ENCODE measurements at regions not wholly inside any gene's neighbourhood (a gene's known extent, or its start where the extent isn't known, plus 50 kb on each side); places are given as distances from the start of the nearest gene placed in this dataset.

DNA sequence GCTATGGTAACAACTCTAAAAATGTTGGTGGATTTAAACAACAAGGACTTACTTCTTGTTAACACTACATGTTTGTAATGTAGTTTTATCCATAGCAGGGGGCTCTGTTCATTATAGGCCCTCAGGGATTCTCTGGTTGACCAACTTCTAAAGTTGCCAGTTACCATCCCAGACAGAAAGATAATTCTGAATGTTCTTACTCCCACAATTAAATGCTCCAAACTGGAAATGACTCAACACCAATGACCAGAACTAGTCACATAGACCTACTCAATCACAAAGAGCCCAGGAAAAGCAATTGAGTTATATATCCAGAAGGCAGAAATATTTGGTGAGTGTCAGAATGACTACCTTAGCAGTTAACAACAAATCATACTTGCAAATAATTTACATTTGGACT is 199.3 kb upstream of the UMPS start:
- no peaks in the 10 kb centered on the region for H3K4me1 ChIP-seq
- no peaks in the 10 kb centered on the region for H3K27me3 ChIP-seq
- no peak overlapping the region for H3K27ac ChIP-seq
- H3K9me3 ChIP-seq: no peaks in the 10 kb centered on the region
- DNase-seq (ENCODE audit: low spot score): no peak
- H3K36me3 ChIP-seq: no peaks in the 10 kb centered on the region
- TF ChIP-seq, protein P1, sequence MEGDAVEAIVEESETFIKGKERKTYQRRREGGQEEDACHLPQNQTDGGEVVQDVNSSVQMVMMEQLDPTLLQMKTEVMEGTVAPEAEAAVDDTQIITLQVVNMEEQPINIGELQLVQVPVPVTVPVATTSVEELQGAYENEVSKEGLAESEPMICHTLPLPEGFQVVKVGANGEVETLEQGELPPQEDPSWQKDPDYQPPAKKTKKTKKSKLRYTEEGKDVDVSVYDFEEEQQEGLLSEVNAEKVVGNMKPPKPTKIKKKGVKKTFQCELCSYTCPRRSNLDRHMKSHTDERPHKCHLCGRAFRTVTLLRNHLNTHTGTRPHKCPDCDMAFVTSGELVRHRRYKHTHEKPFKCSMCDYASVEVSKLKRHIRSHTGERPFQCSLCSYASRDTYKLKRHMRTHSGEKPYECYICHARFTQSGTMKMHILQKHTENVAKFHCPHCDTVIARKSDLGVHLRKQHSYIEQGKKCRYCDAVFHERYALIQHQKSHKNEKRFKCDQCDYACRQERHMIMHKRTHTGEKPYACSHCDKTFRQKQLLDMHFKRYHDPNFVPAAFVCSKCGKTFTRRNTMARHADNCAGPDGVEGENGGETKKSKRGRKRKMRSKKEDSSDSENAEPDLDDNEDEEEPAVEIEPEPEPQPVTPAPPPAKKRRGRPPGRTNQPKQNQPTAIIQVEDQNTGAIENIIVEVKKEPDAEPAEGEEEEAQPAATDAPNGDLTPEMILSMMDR (IDR thresholded peaks at IDR 0.05): no peak
- no peak overlapping the region for H3K4me3 ChIP-seq

DNA sequence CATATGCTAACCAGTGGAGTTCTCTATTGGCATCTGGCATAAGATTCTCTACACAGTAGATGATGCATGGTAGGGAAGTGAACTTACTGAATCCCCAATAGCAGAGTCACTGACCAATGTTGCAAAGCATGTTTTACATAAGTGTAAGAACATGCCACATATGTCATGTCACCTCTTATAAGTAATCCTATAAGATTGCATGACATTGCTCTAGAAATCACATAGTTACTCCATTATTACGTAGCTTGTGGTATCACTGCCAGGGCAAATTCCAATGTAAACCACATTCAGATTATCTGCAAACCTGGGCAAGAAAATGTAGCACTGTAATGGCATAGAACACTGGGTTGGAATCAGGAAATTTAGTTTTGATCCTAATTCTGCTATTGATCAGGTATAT is 198.2 kb upstream of the UMPS start:
- H3K4me3 ChIP-seq: no peak overlapping the region
- no peaks in the 10 kb centered on the region for H3K9me3 ChIP-seq
- TF ChIP-seq, protein P1 (IDR thresholded peaks at IDR 0.05): no peak
- no peak overlapping the region for H3K27ac ChIP-seq
- H3K4me1 ChIP-seq: no peaks in the 10 kb centered on the region
- no peaks in the 10 kb centered on the region for H3K36me3 ChIP-seq
- no peaks in the 10 kb centered on the region for H3K27me3 ChIP-seq
- no peak for DNase-seq (ENCODE audit: low spot score)

DNA sequence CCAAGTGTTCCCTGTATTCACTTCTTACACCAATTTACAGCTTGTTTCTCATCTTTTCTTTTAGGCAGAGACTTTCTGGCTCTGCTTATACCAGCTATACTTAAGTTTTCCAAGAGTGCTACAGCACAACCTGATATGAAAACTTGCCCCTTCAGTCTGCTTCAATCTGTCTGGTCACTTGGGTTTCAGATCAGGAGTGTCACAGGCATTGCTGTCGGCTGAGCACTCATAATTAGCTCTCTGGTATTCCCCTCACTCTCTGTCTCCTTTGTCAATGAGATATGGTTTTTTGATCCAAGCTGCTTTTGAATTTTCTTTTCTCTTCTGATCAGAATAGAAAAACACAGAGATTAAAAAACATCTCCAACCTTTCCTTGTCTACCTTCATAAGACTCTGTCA is 194.9 kb upstream of the UMPS start:
- H3K36me3 ChIP-seq: no peaks in the 10 kb centered on the region
- no peak overlapping the region for H3K27ac ChIP-seq
- DNase-seq (ENCODE audit: low spot score): no peak
- H3K9me3 ChIP-seq: no peaks in the 10 kb centered on the region
- no peaks in the 10 kb centered on the region for H3K4me1 ChIP-seq
- TF ChIP-seq, protein P1 (IDR thresholded peaks at IDR 0.05): no peak
- H3K4me3 ChIP-seq: no peak overlapping the region
- H3K27me3 ChIP-seq: no peaks in the 10 kb centered on the region

DNA sequence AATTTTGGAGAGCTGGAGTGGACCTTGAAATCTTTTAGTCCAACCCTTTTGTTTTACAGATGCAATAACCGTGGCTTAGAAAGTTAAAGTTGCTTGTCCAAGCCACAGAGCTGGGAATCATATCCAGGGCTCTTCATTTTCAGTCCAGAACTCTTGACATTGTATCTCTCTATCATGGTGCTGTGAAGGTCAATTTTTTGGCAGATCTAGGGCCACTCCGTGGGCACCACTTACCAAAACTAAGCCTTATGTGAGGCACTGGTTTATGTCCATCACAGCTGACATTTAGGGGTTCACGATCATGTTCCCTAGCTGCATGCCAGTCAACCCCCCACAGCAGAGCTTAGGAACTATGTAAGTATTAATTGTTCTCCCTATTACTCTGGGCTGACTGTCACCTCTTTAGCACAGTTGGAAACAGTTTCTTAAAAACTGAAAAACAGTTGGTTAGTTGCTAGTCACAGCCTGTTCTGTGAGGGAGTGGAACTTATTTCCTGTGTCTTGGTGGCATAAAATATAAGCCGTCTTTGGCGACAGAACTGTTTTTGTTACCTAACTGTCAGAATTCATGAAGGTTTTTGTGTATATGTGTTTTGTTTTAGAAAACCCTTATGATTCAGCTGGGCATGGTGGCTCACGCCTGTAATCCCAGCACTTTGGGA is 189.6 kb upstream of the UMPS start:
- H3K4me3 ChIP-seq: no peak overlapping the region
- no peak overlapping the region for H3K27ac ChIP-seq
- H3K27me3 ChIP-seq: no peaks in the 10 kb centered on the region
- H3K36me3 ChIP-seq: no peaks in the 10 kb centered on the region
- no peaks in the 10 kb centered on the region for H3K4me1 ChIP-seq
- TF ChIP-seq, protein P1 (IDR thresholded peaks at IDR 0.05): no peak
- no peak for DNase-seq (ENCODE audit: low spot score)
- H3K9me3 ChIP-seq: no peaks in the 10 kb centered on the region

DNA sequence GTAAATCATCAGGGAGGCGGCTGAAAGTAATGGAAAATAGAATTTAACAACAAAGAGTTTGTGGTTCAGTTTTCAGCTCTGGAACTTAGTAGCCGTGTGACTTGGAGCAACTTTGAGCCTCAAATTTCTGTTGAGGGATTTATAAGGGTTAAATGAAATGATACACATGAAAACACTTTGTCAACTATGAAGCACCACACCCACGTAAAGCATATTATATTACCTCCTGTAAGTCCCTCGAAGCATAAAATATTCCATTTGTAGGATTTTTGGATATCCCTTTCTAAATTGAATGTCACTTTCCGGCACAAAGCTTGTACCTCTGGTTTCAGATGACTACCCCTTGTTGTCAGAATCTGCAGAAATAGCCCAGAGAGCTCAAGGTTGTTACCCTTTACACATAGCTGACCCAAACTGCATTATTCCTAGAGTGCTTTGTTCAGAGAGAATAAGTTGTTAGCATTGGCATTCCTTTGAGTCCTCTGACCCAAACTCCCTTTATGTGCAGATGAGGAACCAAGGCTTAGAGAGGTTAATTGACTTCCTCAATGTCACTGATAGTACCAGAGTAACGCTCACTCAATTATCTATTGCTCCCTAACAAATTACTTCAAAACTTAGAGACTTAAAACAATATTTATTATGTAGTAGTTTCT is 187.9 kb upstream of the UMPS start:
- no peaks in the 10 kb centered on the region for H3K27me3 ChIP-seq
- TF ChIP-seq, protein P1 (IDR thresholded peaks at IDR 0.05): no peak
- no peak overlapping the region for H3K4me3 ChIP-seq
- no peaks in the 10 kb centered on the region for H3K36me3 ChIP-seq
- H3K27ac ChIP-seq: no peak overlapping the region
- DNase-seq (ENCODE audit: low spot score): no peak
- no peaks in the 10 kb centered on the region for H3K9me3 ChIP-seq
- H3K4me1 ChIP-seq: no peaks in the 10 kb centered on the region

DNA sequence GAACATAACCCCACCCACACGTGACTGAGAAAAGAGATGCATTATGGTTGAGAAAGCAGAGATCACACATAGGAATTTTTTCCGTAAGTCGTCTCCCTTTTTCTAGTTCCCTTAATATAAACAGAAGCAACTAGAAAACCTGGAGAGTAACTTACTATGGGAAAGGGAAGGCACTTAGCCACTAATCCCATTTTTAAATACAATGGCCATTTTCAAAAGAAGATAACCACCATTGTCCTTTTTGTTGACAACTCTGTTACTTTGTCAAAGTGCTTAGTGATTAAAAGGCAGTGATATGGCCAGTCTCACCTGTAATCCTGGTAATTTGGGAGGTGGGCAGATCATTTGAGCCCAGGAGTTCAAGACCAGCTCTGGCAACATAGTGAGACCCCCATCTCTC is 184.4 kb upstream of the UMPS start:
- H3K4me3 ChIP-seq: no peak overlapping the region
- no peak for DNase-seq (ENCODE audit: low spot score)
- TF ChIP-seq, protein P1 (IDR thresholded peaks at IDR 0.05): no peak
- no peak overlapping the region for H3K27ac ChIP-seq
- no peaks in the 10 kb centered on the region for H3K27me3 ChIP-seq
- no peaks in the 10 kb centered on the region for H3K4me1 ChIP-seq
- no peaks in the 10 kb centered on the region for H3K9me3 ChIP-seq
- H3K36me3 ChIP-seq: no peaks in the 10 kb centered on the region

Measured in right atrium auricular region (tissue), 2 donors.